Stimulated activated memory B cell treated with anti-CD40 and anti-IgM and Interleukin-4, amounts not matched to agents 10 μg/mL and 1 μg/mL and 100 μg/mL, for 72 hours (primary cell): ENCODE measurements at regions not wholly inside any gene's neighbourhood (a gene's known extent, or its start where the extent isn't known, plus 50 kb on each side); places are given as distances from the start of the nearest gene placed in this dataset.
"Not testable (repeated sequence)": the region's sequence is repeated elsewhere in the genome, so short reads cannot be mapped to it uniquely, and the experiment has no call there.

Source experiments
- ATAC-seq: fragments of 150-1000 bp; cut with Tn5 transposase; 2 replicates; pipeline ENCODE4 v1.10.0; 2021
- H3K27ac Mint-ChIP-seq: one replicate; pipeline ENCODE4 v1.8.0; 2022; ENCODE audit warnings: mild to moderate bottlenecking, mixed read lengths
- H3K27me3 Mint-ChIP-seq: one replicate; pipeline ENCODE4 v1.8.0; 2022; ENCODE audit warnings: mixed read lengths
- H3K36me3 Mint-ChIP-seq: one replicate; pipeline ENCODE4 v1.8.0; 2022; ENCODE audit warnings: mixed read lengths
- H3K4me1 Mint-ChIP-seq: one replicate; pipeline ENCODE4 v1.8.0; 2022; ENCODE audit warnings: mixed read lengths
- H3K4me3 Mint-ChIP-seq: one replicate; pipeline ENCODE4 v1.8.0; 2022; ENCODE audit warnings: mild to moderate bottlenecking, moderate library complexity, mixed read lengths
- H3K9me3 Mint-ChIP-seq: one replicate; pipeline ENCODE4 v1.8.0; 2022; ENCODE audit warnings: mixed read lengths

DNA sequence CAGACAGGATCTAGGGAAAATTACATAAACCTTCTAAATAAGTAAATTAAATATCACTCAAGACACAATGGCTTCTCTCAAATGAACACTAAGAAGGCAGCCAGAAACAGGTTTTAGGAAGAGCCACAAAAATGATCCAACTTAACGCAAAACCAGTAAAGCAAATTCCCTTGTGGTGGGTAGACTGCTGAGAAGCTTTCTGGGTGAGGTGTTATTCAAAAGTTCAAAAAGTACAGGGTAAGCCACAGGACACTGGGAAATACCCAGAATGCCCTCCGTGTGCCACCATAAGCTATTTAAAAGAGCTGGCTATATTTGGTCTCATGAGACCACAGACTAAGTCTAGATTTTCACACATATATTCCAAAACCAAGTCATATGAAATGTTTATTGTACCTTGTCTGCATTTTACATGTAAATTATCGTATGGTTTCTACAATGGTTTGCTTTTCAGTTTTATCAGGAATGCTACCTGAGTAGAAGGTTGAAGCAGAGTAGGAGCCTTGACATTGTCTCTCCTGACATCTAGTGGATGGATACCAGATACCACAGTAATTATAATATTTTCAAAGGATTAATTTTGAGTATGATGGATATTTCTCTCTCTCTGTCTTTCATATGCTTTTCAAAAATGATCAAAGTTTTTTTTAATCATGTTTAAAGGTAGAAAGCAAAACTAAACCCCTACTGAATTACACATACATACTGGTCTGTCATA is 109.3 kb upstream of the KLHL13 start:
- no peaks in the 10 kb centered on the region for H3K27me3 Mint-ChIP-seq
- H3K36me3 Mint-ChIP-seq = no peaks in the 10 kb centered on the region
- no peaks in the 10 kb centered on the region for H3K9me3 Mint-ChIP-seq
- no peak overlapping the region for H3K27ac Mint-ChIP-seq
- no peak for ATAC-seq
- H3K4me1 Mint-ChIP-seq = no peaks in the 10 kb centered on the region
- H3K4me3 Mint-ChIP-seq = no peak overlapping the region

DNA sequence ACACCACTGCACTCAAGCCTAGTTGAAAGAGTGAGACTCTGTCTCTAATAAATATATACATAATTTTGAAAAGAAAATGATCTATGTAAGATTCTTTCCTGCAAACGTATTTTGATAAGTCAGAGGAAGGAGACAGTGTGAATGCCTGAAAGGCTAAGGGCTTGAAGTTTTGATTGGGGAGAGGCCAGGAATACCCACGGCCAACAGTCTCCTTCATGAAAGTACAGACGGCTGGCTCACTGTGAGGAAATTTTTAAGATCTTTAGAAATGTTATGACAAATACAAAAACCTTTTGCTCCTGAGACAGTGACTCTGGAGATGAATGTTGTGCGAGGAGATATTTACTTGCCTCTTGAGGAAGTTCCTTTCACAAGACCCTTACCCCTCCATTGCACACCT is 111.4 kb upstream of the KLHL13 start:
- H3K36me3 Mint-ChIP-seq = no peaks in the 10 kb centered on the region
- ATAC-seq = no peak
- H3K4me3 Mint-ChIP-seq = no peak overlapping the region
- H3K4me1 Mint-ChIP-seq = no peaks in the 10 kb centered on the region
- no peaks in the 10 kb centered on the region for H3K9me3 Mint-ChIP-seq
- no peaks in the 10 kb centered on the region for H3K27me3 Mint-ChIP-seq
- H3K27ac Mint-ChIP-seq = no peak overlapping the region

DNA sequence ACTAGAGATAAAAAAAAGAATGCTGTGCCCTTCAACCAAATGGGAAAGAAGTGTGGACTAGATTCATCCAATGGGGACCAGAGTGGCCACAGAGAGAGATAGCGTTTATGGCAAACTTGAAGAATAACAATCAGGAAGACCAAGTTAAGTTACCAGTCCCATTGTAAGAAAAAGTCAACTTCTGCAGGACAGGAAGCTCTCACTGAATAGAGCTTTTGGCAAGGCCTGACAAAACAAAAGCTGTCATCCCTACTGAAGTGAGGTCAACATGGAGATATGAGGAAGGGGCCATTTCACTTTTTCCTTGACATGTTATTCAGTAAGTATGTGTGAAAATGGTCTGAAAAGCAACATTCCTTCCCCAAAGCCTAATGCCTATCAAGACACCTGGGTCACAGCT is 111.8 kb upstream of the KLHL13 start:
- H3K27me3 Mint-ChIP-seq = no peaks in the 10 kb centered on the region
- ATAC-seq = no peak
- H3K4me1 Mint-ChIP-seq = no peaks in the 10 kb centered on the region
- no peaks in the 10 kb centered on the region for H3K36me3 Mint-ChIP-seq
- H3K9me3 Mint-ChIP-seq = no peaks in the 10 kb centered on the region
- H3K27ac Mint-ChIP-seq = no peak overlapping the region
- no peak overlapping the region for H3K4me3 Mint-ChIP-seq

DNA sequence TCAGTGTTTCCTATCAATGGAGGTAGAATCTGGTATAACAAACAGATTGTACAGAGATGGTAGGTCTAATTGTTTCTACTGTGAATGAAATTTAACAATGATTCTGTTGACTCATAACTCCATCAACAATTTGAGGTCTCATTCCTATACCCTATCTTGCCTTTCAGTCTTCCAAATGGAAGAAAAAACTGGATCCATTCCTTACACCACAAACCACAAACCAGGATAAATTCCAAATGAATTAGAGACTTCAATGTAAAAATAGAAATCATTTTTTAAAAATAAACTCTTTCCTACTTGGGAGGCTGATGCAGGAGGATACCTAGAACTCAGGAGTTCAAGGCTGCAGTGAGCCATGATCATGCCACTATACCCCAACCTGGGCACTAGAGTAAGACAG is 114.4 kb upstream of the WDR44 start:
- Mint-ChIP-seq H3K4me1 (no peaks in the 10 kb centered on the region), H3K27ac (no peak overlapping the region), H3K9me3 (no peaks in the 10 kb centered on the region), H3K36me3 (no peaks in the 10 kb centered on the region), H3K4me3 (no peak overlapping the region), H3K27me3 (no peaks in the 10 kb centered on the region)
- ATAC-seq = no peak

DNA sequence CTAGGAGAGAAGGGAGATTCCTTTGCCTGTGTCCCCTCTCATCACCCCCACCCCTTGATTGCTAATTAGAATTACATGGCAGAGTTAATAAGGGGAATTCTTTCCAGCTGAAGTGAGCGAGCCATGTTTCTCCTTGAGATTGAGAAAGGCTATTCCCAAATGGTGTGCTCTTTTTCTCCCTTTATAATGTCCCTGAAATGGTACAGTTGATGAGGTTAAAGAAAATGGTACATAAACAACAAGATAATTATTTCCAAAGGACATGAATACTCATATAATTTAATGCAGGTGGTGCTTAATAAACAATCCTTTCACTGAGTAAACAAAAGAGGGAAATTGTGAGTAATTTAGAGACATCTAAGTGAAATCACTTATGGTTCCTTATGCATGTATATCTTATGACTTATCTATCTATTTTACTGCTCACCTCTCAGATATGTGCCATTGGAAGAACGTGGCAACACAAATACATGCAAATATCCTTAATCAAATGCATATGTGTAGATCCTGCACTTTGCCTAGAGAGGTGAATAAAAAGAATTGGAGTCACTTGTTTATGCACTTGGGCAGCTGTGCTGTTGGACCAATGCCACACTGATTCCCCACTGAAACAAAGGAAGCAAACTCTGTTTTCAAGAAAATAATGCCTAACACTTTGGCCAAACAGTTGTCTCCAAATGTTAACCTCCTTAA is 106.6 kb upstream of the WDR44 start:
- peaks cover 10% of the 10 kb centered on the region for H3K27me3 Mint-ChIP-seq

DNA sequence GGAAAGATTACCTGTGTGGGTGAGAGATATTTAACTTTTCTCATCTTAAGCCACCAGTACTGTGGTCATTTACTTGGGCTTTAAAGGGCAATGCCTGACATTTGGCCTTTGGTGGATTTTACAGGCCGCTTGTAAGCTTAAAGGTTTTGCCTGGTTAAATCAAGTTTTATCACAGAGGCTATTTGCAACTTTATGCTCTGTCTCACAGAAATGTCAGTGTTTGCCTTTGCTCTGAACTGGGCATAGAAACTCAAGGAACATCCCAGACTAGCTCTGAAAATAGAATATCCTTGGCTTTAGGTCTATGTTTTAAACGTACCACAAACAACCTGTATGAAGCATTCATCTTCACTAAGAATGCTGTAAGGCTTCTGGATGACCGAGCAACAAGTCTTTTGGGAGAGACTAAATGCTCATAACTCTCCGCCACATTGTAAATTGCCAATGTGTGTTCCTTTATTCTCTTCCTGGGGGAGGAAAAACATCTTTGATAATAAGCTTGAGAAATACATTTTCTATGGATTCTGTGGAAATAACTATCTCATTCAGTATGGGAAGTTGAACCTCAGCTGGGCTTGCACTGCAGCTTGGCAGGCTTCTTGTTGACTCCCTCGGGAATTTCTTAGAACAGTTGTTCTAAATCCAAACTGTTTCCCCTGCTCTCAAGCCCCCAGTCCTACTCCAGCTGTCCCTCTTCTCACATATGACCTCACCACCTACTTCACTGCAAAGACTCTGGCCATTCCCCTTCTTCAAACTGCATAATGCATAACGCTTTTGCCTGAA is 105.8 kb upstream of the WDR44 start:
- Mint-ChIP-seq H3K9me3 (peaks cover 3% of the 10 kb centered on the region), H3K4me3 (no peak overlapping the region), H3K36me3 (peaks cover 5% of the 10 kb centered on the region), H3K27ac (no peak overlapping the region), H3K4me1 (no peaks in the 10 kb centered on the region), H3K27me3 (peaks cover 10% of the 10 kb centered on the region)
- ATAC-seq = no peak

More for the DNA sequence above, 106.6 kb upstream of the WDR44 start:
- no peak for ATAC-seq
- Mint-ChIP-seq H3K4me1 (no peaks in the 10 kb centered on the region), H3K4me3 (no peak overlapping the region), H3K27ac (no peak overlapping the region), H3K9me3 (peaks cover 3% of the 10 kb centered on the region), H3K36me3 (peaks cover 5% of the 10 kb centered on the region)

DNA sequence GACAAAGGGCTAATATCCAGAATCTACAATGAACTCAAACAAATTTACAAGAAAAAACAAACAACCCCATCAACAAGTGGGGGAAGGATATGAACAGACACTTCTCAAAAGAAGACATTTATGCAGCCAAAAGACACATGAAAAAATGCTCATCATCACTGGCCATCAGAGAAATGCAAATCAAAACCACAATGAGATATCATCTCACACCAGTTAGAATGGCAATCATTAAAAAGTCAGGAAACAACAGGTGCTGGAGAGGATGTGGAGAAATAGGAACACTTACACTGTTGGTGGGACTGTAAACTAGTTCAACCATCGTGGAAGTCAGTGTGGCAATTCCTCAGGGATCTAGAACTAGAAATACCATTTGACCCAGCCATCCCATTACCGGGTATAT is 98.9 kb upstream of the WDR44 start:
- H3K4me1 Mint-ChIP-seq = not testable (repeated sequence)

DNA sequence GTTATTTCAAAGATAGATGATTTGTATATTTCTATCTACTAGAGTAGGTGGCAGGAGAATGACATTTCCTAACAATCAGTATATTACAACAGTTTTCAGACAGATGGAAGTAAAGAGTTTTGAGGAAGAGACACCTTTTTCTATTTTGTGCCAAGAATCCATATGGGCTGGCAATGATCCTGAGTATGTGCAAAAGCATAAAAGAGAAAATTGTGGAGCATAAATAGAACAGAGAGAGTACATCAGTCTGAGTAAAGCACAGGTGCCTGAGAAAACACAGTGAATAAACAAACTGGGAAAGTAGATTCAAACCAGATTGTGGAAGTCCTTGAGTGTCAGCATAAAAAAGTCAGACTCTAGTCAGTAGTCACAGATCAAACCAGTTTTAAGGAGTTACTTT is 96.8 kb upstream of the WDR44 start:
- no peaks in the 10 kb centered on the region for H3K9me3 Mint-ChIP-seq
- H3K4me3 Mint-ChIP-seq = no peak overlapping the region
- H3K4me1 Mint-ChIP-seq = no peaks in the 10 kb centered on the region
- no peaks in the 10 kb centered on the region for H3K27me3 Mint-ChIP-seq
- H3K27ac Mint-ChIP-seq = no peak overlapping the region
- ATAC-seq = no peak
- H3K36me3 Mint-ChIP-seq = no peaks in the 10 kb centered on the region

More for the DNA sequence above, 98.9 kb upstream of the WDR44 start:
- not testable (repeated sequence) for ATAC-seq, H3K36me3 Mint-ChIP-seq, H3K4me3 Mint-ChIP-seq, H3K27ac Mint-ChIP-seq, H3K9me3 Mint-ChIP-seq, H3K27me3 Mint-ChIP-seq

DNA sequence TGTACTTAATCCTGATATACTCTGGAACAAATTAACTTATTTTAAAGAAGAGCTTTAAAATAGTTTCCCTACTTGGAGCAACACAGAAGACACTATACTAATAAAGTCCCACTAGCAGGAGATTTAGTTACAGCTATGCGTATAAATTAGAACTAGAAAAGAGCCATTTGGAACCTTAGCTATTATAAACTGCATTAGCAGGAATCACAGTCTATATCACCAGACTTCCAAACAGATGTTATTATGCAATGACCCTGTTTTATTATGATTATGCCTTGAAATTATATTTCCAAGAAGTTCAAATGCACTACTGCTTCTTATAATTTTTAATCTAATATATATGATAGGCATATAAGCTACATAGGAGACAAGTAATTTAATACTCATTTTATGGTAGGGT is 95.5 kb upstream of the WDR44 start:
- Mint-ChIP-seq H3K4me1 (no peaks in the 10 kb centered on the region), H3K27me3 (no peaks in the 10 kb centered on the region), H3K36me3 (no peaks in the 10 kb centered on the region), H3K9me3 (no peaks in the 10 kb centered on the region), H3K27ac (no peak overlapping the region), H3K4me3 (no peak overlapping the region)
- ATAC-seq = no peak

DNA sequence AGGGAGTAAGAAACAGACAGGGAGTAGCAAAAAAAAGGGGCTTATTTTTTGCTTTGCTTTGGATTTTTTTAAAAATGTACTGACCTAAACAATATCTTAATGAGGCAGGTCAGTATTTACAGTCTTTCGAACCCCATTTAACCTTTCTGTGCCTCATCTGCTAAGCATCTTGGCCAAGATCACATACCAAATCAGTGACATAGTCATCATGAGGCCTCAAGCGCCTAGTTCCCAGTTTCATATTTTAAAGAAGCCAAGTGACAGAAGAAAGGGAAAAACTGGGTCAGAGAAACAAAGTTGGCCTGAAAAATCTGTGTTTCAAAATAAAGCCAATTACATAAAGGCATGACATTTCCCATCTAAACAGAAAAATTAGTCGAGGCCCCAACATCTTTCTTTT is 94.6 kb upstream of the WDR44 start:
- H3K27ac Mint-ChIP-seq = no peak overlapping the region
- H3K9me3 Mint-ChIP-seq = no peaks in the 10 kb centered on the region
- ATAC-seq = no peak
- H3K4me1 Mint-ChIP-seq = no peaks in the 10 kb centered on the region
- H3K4me3 Mint-ChIP-seq = no peak overlapping the region
- H3K27me3 Mint-ChIP-seq = no peaks in the 10 kb centered on the region
- H3K36me3 Mint-ChIP-seq = no peaks in the 10 kb centered on the region

DNA sequence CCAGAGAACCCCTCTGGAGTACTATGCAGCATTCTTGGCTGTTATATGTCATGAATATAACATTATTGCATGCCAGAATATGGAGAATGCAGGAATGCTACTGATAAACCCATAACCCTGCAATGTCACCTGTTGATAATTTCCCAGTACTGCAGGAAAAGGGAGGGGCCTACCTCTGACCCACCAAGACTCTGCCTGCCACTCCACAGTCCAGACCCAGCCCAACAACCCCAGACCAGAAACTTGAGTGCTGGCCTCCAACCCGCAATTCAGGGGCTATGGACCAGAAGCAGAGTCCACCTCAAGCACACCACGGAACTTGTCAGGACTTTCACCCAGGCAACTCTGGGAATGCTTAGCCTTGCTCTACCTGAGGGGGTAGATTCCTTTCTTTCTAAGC is 92.9 kb upstream of the WDR44 start:
- Mint-ChIP-seq H3K9me3 (no peaks in the 10 kb centered on the region), H3K36me3 (no peaks in the 10 kb centered on the region), H3K27ac (no peak overlapping the region), H3K4me1 (no peaks in the 10 kb centered on the region), H3K4me3 (no peak overlapping the region), H3K27me3 (no peaks in the 10 kb centered on the region)
- no peak for ATAC-seq

DNA sequence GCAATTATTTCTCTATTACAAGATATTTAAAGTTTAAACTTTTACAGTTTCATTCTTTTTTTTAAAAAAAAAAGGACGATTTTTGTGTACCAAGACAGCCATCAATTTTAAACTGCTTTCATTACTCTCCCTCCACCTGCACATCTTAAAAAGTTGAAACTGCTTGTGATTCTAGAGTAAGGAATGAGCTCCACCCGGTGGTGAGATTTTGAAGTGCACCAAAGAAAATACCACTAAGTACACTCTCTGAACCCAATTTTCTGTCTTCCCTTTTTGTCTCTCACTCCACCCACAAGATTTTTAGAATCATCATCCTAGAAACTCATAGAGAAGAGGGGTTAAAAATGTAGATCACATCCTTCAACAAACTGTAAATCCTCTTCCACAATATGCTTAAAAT is 91.3 kb upstream of the WDR44 start:
- Mint-ChIP-seq H3K4me3 (no peak overlapping the region), H3K36me3 (no peaks in the 10 kb centered on the region), H3K9me3 (no peaks in the 10 kb centered on the region), H3K4me1 (no peaks in the 10 kb centered on the region), H3K27me3 (no peaks in the 10 kb centered on the region), H3K27ac (no peak overlapping the region)
- ATAC-seq = no peak

DNA sequence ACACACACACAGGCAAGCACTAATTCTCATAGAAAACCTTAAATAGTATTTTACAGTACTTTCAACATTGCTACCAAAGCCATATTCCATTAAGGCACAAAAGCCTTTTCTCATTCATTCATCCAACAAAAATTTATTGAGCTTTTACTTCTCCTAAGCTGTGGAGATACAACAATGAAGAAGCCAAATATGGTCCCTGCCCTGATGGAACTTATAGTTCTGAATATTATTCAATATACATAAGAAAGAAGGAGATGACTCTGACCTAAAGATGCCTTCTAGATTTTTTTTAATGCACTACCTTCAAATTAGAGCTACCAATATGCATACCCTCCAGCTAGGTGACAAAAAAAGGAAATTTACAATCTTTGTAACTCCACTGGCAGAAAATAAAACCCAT is 90.0 kb upstream of the WDR44 start:
- Mint-ChIP-seq H3K36me3 (no peaks in the 10 kb centered on the region), H3K27ac (no peak overlapping the region), H3K9me3 (no peaks in the 10 kb centered on the region), H3K27me3 (no peaks in the 10 kb centered on the region), H3K4me1 (no peaks in the 10 kb centered on the region), H3K4me3 (no peak overlapping the region)
- no peak for ATAC-seq

DNA sequence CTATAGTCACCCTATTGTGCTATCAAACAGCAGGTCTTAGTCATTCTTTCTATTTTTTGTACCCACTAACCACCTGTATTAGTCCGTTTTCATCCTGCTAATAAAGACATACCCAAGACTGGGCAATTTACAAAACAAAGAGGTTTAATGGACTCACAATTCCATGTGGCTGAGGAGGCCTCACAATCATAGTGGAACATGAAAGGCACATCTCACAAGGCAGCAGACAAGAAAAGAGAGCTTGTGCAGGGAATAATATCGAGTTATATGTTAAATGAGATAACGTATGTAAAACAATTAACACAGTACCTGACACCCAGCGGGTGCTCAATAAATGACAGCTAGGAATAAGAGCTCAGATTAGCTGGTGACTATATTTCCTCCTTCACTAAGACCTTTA is 88.1 kb upstream of the WDR44 start:
- no peaks in the 10 kb centered on the region for H3K4me1 Mint-ChIP-seq
- H3K27ac Mint-ChIP-seq = no peak overlapping the region
- no peaks in the 10 kb centered on the region for H3K36me3 Mint-ChIP-seq
- no peaks in the 10 kb centered on the region for H3K27me3 Mint-ChIP-seq
- ATAC-seq = no peak
- no peak overlapping the region for H3K4me3 Mint-ChIP-seq
- no peaks in the 10 kb centered on the region for H3K9me3 Mint-ChIP-seq

DNA sequence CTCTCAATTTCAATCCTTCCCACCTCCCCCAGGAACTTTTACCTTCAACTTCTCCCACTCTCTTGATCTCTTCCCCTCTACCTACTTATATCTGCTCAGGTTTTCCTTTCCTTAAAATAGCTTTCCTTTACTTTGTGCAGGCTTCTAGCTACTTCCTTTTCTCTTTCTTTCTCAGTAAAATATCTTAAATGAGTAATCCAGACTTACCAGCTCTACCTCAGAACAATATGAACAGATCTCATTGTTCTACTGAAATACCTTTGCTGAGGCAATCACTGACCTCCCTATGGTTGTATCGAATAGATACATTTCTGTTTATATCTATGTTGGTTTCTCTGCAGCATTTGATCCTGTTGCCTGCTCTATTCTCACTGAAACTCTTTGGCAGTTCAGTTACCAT is 86.7 kb upstream of the WDR44 start:
- H3K27me3 Mint-ChIP-seq = no peaks in the 10 kb centered on the region
- no peaks in the 10 kb centered on the region for H3K9me3 Mint-ChIP-seq
- no peak overlapping the region for H3K27ac Mint-ChIP-seq
- no peaks in the 10 kb centered on the region for H3K4me1 Mint-ChIP-seq
- no peak for ATAC-seq
- H3K36me3 Mint-ChIP-seq = no peaks in the 10 kb centered on the region
- no peak overlapping the region for H3K4me3 Mint-ChIP-seq

DNA sequence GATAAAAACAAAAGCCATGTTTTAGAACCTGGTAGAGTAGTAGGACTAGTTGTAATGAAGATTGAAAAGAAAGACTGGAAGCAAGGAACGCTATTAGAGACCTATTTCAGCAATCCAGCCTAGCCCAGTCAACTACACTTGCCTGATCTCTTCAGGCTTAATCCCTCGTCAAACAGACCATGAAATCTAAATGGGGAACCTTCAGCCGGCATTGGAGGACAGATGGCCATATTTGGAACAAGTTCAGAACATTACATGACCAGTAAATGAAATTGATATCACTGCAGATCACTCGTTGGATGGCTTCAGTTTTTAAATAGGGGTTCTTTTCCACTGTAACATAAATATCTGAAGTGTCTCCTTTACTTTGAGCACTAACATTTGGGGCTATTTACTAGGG is 84.8 kb upstream of the WDR44 start:
- Mint-ChIP-seq H3K27ac (no peak overlapping the region), H3K27me3 (no peaks in the 10 kb centered on the region), H3K36me3 (no peaks in the 10 kb centered on the region), H3K4me3 (no peak overlapping the region), H3K4me1 (no peaks in the 10 kb centered on the region), H3K9me3 (no peaks in the 10 kb centered on the region)
- no peak for ATAC-seq
